MM.1S (cell line): ENCODE measurements at regions not wholly inside any gene's neighbourhood (a gene's known extent, or its start where the extent isn't known, plus 50 kb on each side); places are given as distances from the start of the nearest gene placed in this dataset.

ENCODE experiments used
- EZH2phosphoT487 ChIP-seq: fragments of 300-600 bp; sonication (generic); IDR thresholded peaks from 2 replicates; pipeline ENCODE4 v1.6.1; 2018; ENCODE audit warnings: antibody characterized with exemption, low read length
- TF ChIP-seq, protein P1 (sequence below): fragments of 300-600 bp; sonication (generic); IDR thresholded peaks from 2 replicates; pipeline ENCODE4 v1.5.1; 2016; ENCODE audit warnings: antibody characterized with exemption, low read length, mixed read lengths

GRCh38 chr11:98068251-98068650 is 952.5 kb upstream of the CNTN5 start:
- TF ChIP-seq, protein P1, sequence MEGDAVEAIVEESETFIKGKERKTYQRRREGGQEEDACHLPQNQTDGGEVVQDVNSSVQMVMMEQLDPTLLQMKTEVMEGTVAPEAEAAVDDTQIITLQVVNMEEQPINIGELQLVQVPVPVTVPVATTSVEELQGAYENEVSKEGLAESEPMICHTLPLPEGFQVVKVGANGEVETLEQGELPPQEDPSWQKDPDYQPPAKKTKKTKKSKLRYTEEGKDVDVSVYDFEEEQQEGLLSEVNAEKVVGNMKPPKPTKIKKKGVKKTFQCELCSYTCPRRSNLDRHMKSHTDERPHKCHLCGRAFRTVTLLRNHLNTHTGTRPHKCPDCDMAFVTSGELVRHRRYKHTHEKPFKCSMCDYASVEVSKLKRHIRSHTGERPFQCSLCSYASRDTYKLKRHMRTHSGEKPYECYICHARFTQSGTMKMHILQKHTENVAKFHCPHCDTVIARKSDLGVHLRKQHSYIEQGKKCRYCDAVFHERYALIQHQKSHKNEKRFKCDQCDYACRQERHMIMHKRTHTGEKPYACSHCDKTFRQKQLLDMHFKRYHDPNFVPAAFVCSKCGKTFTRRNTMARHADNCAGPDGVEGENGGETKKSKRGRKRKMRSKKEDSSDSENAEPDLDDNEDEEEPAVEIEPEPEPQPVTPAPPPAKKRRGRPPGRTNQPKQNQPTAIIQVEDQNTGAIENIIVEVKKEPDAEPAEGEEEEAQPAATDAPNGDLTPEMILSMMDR = no peak
- no peak for TF ChIP-seq EZH2phosphoT487
